ENCODE measurements at regions not wholly inside any gene's neighbourhood (a gene's known extent, or its start where the extent isn't known, plus 50 kb on each side); places are given as distances from the start of the nearest gene placed in this dataset.
"Not testable (repeated sequence)": the region's sequence is repeated elsewhere in the genome, so short reads cannot be mapped to it uniquely, and the experiment has no call there.

DNA sequence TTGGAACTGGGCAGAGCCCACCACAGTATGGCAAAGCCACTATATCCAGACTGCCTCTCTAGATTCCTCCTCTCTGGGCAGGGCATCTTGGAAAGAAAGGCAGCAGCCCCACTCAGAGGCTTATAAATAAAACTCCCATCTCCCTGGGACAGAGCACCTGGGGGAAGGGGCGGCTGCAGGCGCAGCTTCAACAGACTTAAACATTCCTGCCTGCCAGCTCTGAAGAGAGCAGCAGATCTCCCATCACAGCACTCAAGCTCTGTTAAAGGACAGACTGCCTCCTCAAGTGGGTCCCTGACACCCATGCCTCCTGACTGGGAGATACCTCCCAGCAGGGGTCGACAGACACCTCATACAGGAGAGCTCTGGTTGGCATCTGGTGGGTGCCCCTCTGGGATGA, 193.6 kb downstream of the MREG start:
- TF ChIP-seq GABPA (IDR thresholded peaks at IDR 0.05 in 1 of 2, conservative IDR thresholded peaks at IDR 0.05 in 1 of 2); TAF1 (conservative IDR thresholded peaks at IDR 0.05); SP1 (IDR thresholded peaks at IDR 0.05); REST (IDR thresholded peaks at IDR 0.05); ATF3 (IDR thresholded peaks at IDR 0.05); YY1 (IDR thresholded peaks at IDR 0.05); HNF4G (IDR thresholded peaks at IDR 0.05); HNF4A (conservative IDR thresholded peaks at IDR 0.05); JUND (IDR thresholded peaks at IDR 0.05): not testable (repeated sequence)
- TF ChIP-seq, protein P1, sequence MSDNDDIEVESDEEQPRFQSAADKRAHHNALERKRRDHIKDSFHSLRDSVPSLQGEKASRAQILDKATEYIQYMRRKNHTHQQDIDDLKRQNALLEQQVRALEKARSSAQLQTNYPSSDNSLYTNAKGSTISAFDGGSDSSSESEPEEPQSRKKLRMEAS (IDR thresholded peaks at IDR 0.05): not testable (repeated sequence)
- TF ChIP-seq, protein P2, sequence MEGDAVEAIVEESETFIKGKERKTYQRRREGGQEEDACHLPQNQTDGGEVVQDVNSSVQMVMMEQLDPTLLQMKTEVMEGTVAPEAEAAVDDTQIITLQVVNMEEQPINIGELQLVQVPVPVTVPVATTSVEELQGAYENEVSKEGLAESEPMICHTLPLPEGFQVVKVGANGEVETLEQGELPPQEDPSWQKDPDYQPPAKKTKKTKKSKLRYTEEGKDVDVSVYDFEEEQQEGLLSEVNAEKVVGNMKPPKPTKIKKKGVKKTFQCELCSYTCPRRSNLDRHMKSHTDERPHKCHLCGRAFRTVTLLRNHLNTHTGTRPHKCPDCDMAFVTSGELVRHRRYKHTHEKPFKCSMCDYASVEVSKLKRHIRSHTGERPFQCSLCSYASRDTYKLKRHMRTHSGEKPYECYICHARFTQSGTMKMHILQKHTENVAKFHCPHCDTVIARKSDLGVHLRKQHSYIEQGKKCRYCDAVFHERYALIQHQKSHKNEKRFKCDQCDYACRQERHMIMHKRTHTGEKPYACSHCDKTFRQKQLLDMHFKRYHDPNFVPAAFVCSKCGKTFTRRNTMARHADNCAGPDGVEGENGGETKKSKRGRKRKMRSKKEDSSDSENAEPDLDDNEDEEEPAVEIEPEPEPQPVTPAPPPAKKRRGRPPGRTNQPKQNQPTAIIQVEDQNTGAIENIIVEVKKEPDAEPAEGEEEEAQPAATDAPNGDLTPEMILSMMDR (IDR thresholded peaks at IDR 0.05; ENCODE audit: low read depth, low read length, missing input control): not testable (repeated sequence)
- TF ChIP-seq, protein P3, sequence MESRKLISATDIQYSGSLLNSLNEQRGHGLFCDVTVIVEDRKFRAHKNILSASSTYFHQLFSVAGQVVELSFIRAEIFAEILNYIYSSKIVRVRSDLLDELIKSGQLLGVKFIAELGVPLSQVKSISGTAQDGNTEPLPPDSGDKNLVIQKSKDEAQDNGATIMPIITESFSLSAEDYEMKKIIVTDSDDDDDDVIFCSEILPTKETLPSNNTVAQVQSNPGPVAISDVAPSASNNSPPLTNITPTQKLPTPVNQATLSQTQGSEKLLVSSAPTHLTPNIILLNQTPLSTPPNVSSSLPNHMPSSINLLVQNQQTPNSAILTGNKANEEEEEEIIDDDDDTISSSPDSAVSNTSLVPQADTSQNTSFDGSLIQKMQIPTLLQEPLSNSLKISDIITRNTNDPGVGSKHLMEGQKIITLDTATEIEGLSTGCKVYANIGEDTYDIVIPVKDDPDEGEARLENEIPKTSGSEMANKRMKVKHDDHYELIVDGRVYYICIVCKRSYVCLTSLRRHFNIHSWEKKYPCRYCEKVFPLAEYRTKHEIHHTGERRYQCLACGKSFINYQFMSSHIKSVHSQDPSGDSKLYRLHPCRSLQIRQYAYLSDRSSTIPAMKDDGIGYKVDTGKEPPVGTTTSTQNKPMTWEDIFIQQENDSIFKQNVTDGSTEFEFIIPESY (IDR thresholded peaks at IDR 0.05): not testable (repeated sequence)

Data from liver (tissue), 3 donors.